IPS-18a (cell line): ENCODE measurements at regions not wholly inside any gene's neighbourhood (a gene's known extent, or its start where the extent isn't known, plus 50 kb on each side); places are given as distances from the start of the nearest gene placed in this dataset.

Source experiments
- H3K27ac ChIP-seq: one replicate; pipeline ENCODE4 v1.5.1; 2013; ENCODE audit warnings: low read length
- H3K27me3 ChIP-seq: one replicate; pipeline ENCODE4 v1.6.1; 2013; ENCODE audit warnings: mild to moderate bottlenecking, low read length; ENCODE audit not compliant: control insufficient read depth, insufficient read depth
- H3K36me3 ChIP-seq: one replicate; pipeline ENCODE4 v1.6.1; 2013; ENCODE audit warnings: low read depth, low read length; ENCODE audit not compliant: control insufficient read depth
- H3K4me1 ChIP-seq: one replicate; pipeline ENCODE4 v1.6.1; 2013; ENCODE audit warnings: low read depth, low read length; ENCODE audit not compliant: control insufficient read depth
- H3K4me3 ChIP-seq: one replicate; pipeline ENCODE4 v1.5.1; 2013; ENCODE audit warnings: low read length
- H3K9ac ChIP-seq: one replicate; pipeline ENCODE4 v1.6.1; 2013; ENCODE audit warnings: mild to moderate bottlenecking, low read length, moderate library complexity
- H3K9me3 ChIP-seq: one replicate; pipeline ENCODE4 v1.6.1; 2013; ENCODE audit warnings: low read depth, low read length; ENCODE audit not compliant: control insufficient read depth

- Histone ChIP-seq H3K4me1 (peaks cover 8% of the 10 kb centered on the region), H3K9ac (no peak overlapping the region), H3K9me3 (no peaks in the 10 kb centered on the region), H3K27ac (no peak overlapping the region), H3K36me3 (no peaks in the 10 kb centered on the region), H3K4me3 (no peak overlapping the region), H3K27me3 (no peaks in the 10 kb centered on the region)
Observed at GRCh38 chr3:170638988-170639387, 53.1 kb upstream of the SLC7A14 start.

GRCh38 chr3:170637306-170637705, 51.4 kb upstream of the SLC7A14 start:
- H3K9ac ChIP-seq = no peak overlapping the region
- H3K4me1 ChIP-seq = peaks cover 8% of the 10 kb centered on the region
- H3K27me3 ChIP-seq = no peaks in the 10 kb centered on the region
- no peaks in the 10 kb centered on the region for H3K36me3 ChIP-seq
- H3K9me3 ChIP-seq = no peaks in the 10 kb centered on the region
- no peak overlapping the region for H3K27ac ChIP-seq
- no peak overlapping the region for H3K4me3 ChIP-seq

DNA sequence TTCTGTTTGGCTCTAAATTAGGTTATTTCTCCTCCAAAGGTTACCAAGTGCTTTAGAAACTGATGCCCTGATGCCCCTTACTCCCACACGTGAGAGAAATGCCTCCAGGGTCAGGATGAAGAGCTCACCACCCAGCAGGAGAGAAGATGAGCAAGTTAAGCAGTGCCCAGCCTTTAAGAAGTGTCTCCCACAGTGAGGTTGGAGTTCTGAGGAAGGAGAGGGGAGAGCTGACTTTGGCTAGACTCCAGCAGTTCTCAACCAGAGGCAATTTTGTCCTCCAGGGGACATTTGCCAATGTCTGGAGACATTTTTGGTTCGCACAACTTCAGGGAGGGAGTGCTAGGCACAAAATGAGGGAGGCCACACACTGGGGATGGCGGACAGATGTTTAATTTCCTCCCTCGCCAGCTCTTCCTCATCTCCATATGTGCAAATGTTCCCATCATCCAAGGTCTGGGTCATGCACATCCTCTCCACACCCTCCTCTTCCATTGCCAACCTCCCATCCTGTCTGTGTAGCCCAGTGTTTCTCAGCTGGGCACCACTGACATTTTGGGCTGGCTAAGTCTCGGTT, 50.6 kb upstream of the SLC7A14 start:
- H3K27me3 ChIP-seq = no peaks in the 10 kb centered on the region
- H3K4me1 ChIP-seq = peaks cover 8% of the 10 kb centered on the region
- no peaks in the 10 kb centered on the region for H3K9me3 ChIP-seq
- H3K27ac ChIP-seq = no peak overlapping the region
- H3K4me3 ChIP-seq = no peak overlapping the region
- H3K9ac ChIP-seq = no peak overlapping the region
- no peaks in the 10 kb centered on the region for H3K36me3 ChIP-seq
